H9 (cell line): ENCODE measurements at regions not wholly inside any gene's neighbourhood (a gene's known extent, or its start where the extent isn't known, plus 50 kb on each side); places are given as distances from the start of the nearest gene placed in this dataset.

ENCODE experiments used
- DNase-seq: peaks from one replicate; pipeline ENCODE4 v3.0.0-alpha.2; 2017
- H2AFZ ChIP-seq: one replicate; pipeline ENCODE4 v1.6.1; 2013; ENCODE audit warnings: mild to moderate bottlenecking, low read length, control low read depth, moderate library complexity
- H2AK5ac ChIP-seq: 2 replicates; pipeline ENCODE4 v1.6.1; 2013; ENCODE audit warnings: low read length, control low read depth, mixed read lengths; ENCODE audit not compliant: insufficient read length
- H2BK120ac ChIP-seq: one replicate; pipeline ENCODE4 v1.6.1; 2013; ENCODE audit warnings: low read depth, mild to moderate bottlenecking, low read length, control low read depth, inconsistent platforms; ENCODE audit not compliant: poor library complexity, severe bottlenecking
- H2BK12ac ChIP-seq: 2 replicates; pipeline ENCODE4 v1.6.1; 2013; ENCODE audit warnings: low read length, control low read depth, mixed read lengths, low read depth; ENCODE audit not compliant: insufficient read length
- H2BK15ac ChIP-seq: 2 replicates; pipeline ENCODE4 v1.6.1; 2013; ENCODE audit warnings: low read depth, low read length, control low read depth
- H2BK20ac ChIP-seq: one replicate; pipeline ENCODE4 v1.6.1; 2013; ENCODE audit warnings: low read depth, mild to moderate bottlenecking, low read length, control low read depth, inconsistent platforms; ENCODE audit not compliant: poor library complexity, severe bottlenecking
- H2BK5ac ChIP-seq: 2 replicates; pipeline ENCODE4 v1.6.1; 2013; ENCODE audit warnings: low read length, control low read depth, mixed read lengths; ENCODE audit not compliant: insufficient read length
- H3K14ac ChIP-seq: 2 replicates; pipeline ENCODE4 v1.6.1; 2013; ENCODE audit warnings: low read length, control low read depth; ENCODE audit not compliant: insufficient read depth
- H3K18ac ChIP-seq: 2 replicates; pipeline ENCODE4 v1.6.1; 2013; ENCODE audit warnings: low read depth, mild to moderate bottlenecking, mixed read lengths, low read length, control low read depth; ENCODE audit not compliant: insufficient read length
- H3K23ac ChIP-seq: 2 replicates; pipeline ENCODE4 v1.6.1; 2013; ENCODE audit warnings: low read length, control low read depth, mixed read lengths, low read depth; ENCODE audit not compliant: insufficient read length
- H3K23me2 ChIP-seq: 2 replicates; pipeline ENCODE4 v1.6.1; 2013; ENCODE audit warnings: low read depth, mild to moderate bottlenecking, mixed read lengths, low read length, control low read depth; ENCODE audit not compliant: insufficient read length, poor library complexity, severe bottlenecking
- H3K27ac ChIP-seq: 2 replicates; pipeline ENCODE4 v1.5.1; 2013; ENCODE audit warnings: low read length, control low read depth, mixed read lengths, low read depth; ENCODE audit not compliant: insufficient read length
- H3K27me3 ChIP-seq: 2 replicates; pipeline ENCODE4 v1.6.1; 2013; ENCODE audit warnings: low read length, control low read depth, inconsistent platforms; ENCODE audit not compliant: insufficient read depth
- H3K4ac ChIP-seq: 2 replicates; pipeline ENCODE4 v1.6.1; 2013; ENCODE audit warnings: low read depth, mild to moderate bottlenecking, control low read depth, inconsistent platforms, low read length, moderate library complexity
- H3K4me1 ChIP-seq: 2 replicates; pipeline ENCODE4 v1.6.1; 2013; ENCODE audit warnings: low read length, control low read depth, inconsistent platforms; ENCODE audit not compliant: insufficient read depth
- H3K4me2 ChIP-seq: 2 replicates; pipeline ENCODE4 v1.6.1; 2013; ENCODE audit warnings: low read length, control low read depth, mixed read lengths; ENCODE audit not compliant: insufficient read length, insufficient read depth
- H3K56ac ChIP-seq: 2 replicates; pipeline ENCODE4 v1.6.1; 2013; ENCODE audit warnings: low read depth, mild to moderate bottlenecking, mixed read lengths, low read length, control low read depth; ENCODE audit not compliant: insufficient read length
- H3K79me1 ChIP-seq: 2 replicates; pipeline ENCODE4 v1.6.1; 2013; ENCODE audit warnings: low read depth, mild to moderate bottlenecking, moderate library complexity, low read length, control low read depth, inconsistent platforms; ENCODE audit not compliant: insufficient read depth, poor library complexity, severe bottlenecking
- H3K79me2 ChIP-seq: 2 replicates; pipeline ENCODE4 v1.6.1; 2013; ENCODE audit warnings: low read length, control low read depth, inconsistent platforms; ENCODE audit not compliant: insufficient read depth
- H3K9ac ChIP-seq: 2 replicates; pipeline ENCODE4 v1.6.1; 2013; ENCODE audit warnings: low read length, control low read depth, mixed read lengths; ENCODE audit not compliant: insufficient read length; ENCODE audit errors: extremely low read depth
- H3K9me3 ChIP-seq: one replicate; pipeline ENCODE4 v1.6.1; 2013; ENCODE audit warnings: low read depth, low read length, inconsistent platforms; ENCODE audit not compliant: control insufficient read depth
- H3T11ph ChIP-seq: one replicate; pipeline ENCODE4 v1.6.1; 2013; ENCODE audit warnings: mild to moderate bottlenecking, low read length, control low read depth, inconsistent platforms
- H4K20me1 ChIP-seq: one replicate; pipeline ENCODE4 v1.6.1; 2013; ENCODE audit not compliant: control insufficient read depth, insufficient read length, insufficient read depth
- H4K5ac ChIP-seq: 2 replicates; pipeline ENCODE4 v1.6.1; 2013; ENCODE audit warnings: low read depth, mild to moderate bottlenecking, mixed read lengths, low read length, control low read depth; ENCODE audit not compliant: insufficient read length
- H4K8ac ChIP-seq: replicated peaks from 2 replicates; pipeline ENCODE4 v1.6.1; 2013; ENCODE audit warnings: low read length, control low read depth, mixed read lengths, low read depth; ENCODE audit not compliant: insufficient read length
- H4K91ac ChIP-seq: 2 replicates; pipeline ENCODE4 v1.6.1; 2013; ENCODE audit warnings: low read depth, mild to moderate bottlenecking, moderate library complexity, mixed read lengths, low read length, control low read depth; ENCODE audit not compliant: insufficient read length
- H3K27ac Mint-ChIP-seq, 3 experiments: 2 replicates in 2 of 3; 3 replicates in 1 of 3; pipeline ENCODE4 v1.8.0; 2020 to 2021; ENCODE audit warnings: mixed read lengths in 3 of 3, mild to moderate bottlenecking in 1 of 3, moderate library complexity in 1 of 3
- H3K27me3 Mint-ChIP-seq: 2 replicates; pipeline ENCODE4 v1.8.0; 2021; ENCODE audit warnings: low read depth, mild to moderate bottlenecking, moderate library complexity, mixed read lengths
- H3K36me3 Mint-ChIP-seq, 3 experiments: 2 replicates in 2 of 3; 3 replicates in 1 of 3; pipeline ENCODE4 v1.8.0; 2020 to 2021; ENCODE audit warnings: low read depth in 3 of 3, mixed read lengths in 3 of 3; ENCODE audit not compliant: insufficient read depth in 1 of 3
- H3K4me1 Mint-ChIP-seq, 2 experiments: 2 replicates each; pipeline ENCODE4 v1.8.0; 2020; ENCODE audit warnings: mixed read lengths in 2 of 2
- H3K4me3 Mint-ChIP-seq, 2 experiments: 2 replicates in 1 of 2; 3 replicates in 1 of 2; pipeline ENCODE4 v1.8.0; 2020 to 2021; ENCODE audit warnings: mild to moderate bottlenecking in 2 of 2, mixed read lengths in 2 of 2, moderate library complexity in 1 of 2
- H3K9me3 Mint-ChIP-seq, 2 experiments: 2 replicates in 1 of 2; 3 replicates in 1 of 2; pipeline ENCODE4 v1.8.0; 2020; ENCODE audit warnings: mild to moderate bottlenecking in 2 of 2, mixed read lengths in 2 of 2, moderate library complexity in 1 of 2
- CTCF ChIP-seq: fragments of 200-600 bp; sonication (generic); conservative IDR thresholded peaks from 3 replicates; pipeline ENCODE4 v1.8.0; 2021; ENCODE audit warnings: antibody characterized with exemption, mild to moderate bottlenecking

GRCh38 chr18:44601447-44601846, 79.2 kb upstream of the SETBP1 start:
- H3K23ac ChIP-seq = no peak overlapping the region
- no peaks in the 10 kb centered on the region for H3K9me3 Mint-ChIP-seq
- H4K5ac ChIP-seq = no peak overlapping the region
- no peak overlapping the region for H3K9ac ChIP-seq
- no peak overlapping the region for H2AFZ ChIP-seq
- no peak overlapping the region for H2BK15ac ChIP-seq
- no peak for TF ChIP-seq CTCF
- H2AK5ac ChIP-seq = no peak overlapping the region
- no peak overlapping the region for H3K4me2 ChIP-seq
- no peaks in the 10 kb centered on the region for H3K23me2 ChIP-seq
- H3K27me3 Mint-ChIP-seq = no peaks in the 10 kb centered on the region; the same call in 1 of the 2 replicates
- H3K4me3 Mint-ChIP-seq = no peak overlapping the region
- H3T11ph ChIP-seq = no peak overlapping the region
- H3K36me3 Mint-ChIP-seq = no peaks in the 10 kb centered on the region
- H3K4me1 Mint-ChIP-seq = peaks cover 12% of the 10 kb centered on the region in 2 experiments
- H3K56ac ChIP-seq = no peak overlapping the region
- H4K8ac ChIP-seq = no peak overlapping the region
- H2BK20ac ChIP-seq = no peak overlapping the region
- no peaks in the 10 kb centered on the region for H4K20me1 ChIP-seq
- no peak overlapping the region for H3K4ac ChIP-seq
- no peak overlapping the region for H3K18ac ChIP-seq
- no peaks in the 10 kb centered on the region for H3K27me3 ChIP-seq
- H3K27ac Mint-ChIP-seq = no peak overlapping the region
- no peak overlapping the region for H3K27ac ChIP-seq
- H4K91ac ChIP-seq = no peak overlapping the region
- DNase-seq = no peak
- H2BK12ac ChIP-seq = no peak overlapping the region
- H3K79me2 ChIP-seq = no peaks in the 10 kb centered on the region
- H2BK5ac ChIP-seq = no peak overlapping the region
- no peaks in the 10 kb centered on the region for H3K79me1 ChIP-seq
- H3K14ac ChIP-seq = no peak overlapping the region
- no peak overlapping the region for H2BK120ac ChIP-seq
- no peaks in the 10 kb centered on the region for H3K4me1 ChIP-seq
- H3K9me3 ChIP-seq = no peaks in the 10 kb centered on the region
